Uterus (tissue), 2 donors: ENCODE measurements at regions not wholly inside any gene's neighbourhood (a gene's known extent, or its start where the extent isn't known, plus 50 kb on each side); places are given as distances from the start of the nearest gene placed in this dataset.

Experiments used
- POLR2A ChIP-seq, 2 donors: fragments of 450-650 bp; IDR thresholded peaks; one replicate each; pipeline ENCODE4 v1.6.1; 2016; ENCODE audit warnings: antibody characterized with exemption in 2 of 2, mild to moderate bottlenecking in 1 of 2, moderate library complexity in 1 of 2
- TF ChIP-seq, protein P1 (sequence below), 4 experiments: fragments of 200-600 bp in 2 of 4; fragments of 450-650 bp in 2 of 4; sonication (generic) in 2 of 4; IDR thresholded peaks; one replicate each; pipeline ENCODE4 v1.5.1; 2016 to 2019; ENCODE audit warnings: antibody characterized with exemption in 4 of 4, mild to moderate bottlenecking in 2 of 4, moderate library complexity in 1 of 4

DNA sequence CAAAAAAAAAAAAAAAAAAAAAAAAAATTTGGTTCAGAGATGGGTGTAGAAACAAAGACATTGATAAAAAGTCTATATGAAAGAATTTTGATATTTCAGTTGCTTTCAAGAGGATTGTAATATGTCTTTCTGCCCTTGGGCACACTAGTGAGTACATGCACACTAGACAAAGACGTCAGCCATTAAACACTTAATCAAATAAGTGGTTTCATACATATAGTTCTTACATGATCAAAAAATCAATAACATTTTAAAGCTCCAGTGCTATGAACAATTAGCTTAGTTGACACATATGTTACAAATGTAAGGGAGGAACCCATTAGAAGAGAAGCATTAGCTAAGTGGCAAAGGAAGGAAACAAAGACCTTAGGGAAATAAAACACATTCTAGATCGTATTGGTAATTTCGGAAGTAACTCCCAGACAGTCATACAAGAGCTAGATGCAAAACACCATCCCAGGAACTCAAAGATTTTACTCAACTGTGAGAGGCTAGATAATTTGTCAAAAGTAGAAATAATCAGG, 84.5 kb upstream of the MAN2A1 start:
- TF ChIP-seq, protein P1, sequence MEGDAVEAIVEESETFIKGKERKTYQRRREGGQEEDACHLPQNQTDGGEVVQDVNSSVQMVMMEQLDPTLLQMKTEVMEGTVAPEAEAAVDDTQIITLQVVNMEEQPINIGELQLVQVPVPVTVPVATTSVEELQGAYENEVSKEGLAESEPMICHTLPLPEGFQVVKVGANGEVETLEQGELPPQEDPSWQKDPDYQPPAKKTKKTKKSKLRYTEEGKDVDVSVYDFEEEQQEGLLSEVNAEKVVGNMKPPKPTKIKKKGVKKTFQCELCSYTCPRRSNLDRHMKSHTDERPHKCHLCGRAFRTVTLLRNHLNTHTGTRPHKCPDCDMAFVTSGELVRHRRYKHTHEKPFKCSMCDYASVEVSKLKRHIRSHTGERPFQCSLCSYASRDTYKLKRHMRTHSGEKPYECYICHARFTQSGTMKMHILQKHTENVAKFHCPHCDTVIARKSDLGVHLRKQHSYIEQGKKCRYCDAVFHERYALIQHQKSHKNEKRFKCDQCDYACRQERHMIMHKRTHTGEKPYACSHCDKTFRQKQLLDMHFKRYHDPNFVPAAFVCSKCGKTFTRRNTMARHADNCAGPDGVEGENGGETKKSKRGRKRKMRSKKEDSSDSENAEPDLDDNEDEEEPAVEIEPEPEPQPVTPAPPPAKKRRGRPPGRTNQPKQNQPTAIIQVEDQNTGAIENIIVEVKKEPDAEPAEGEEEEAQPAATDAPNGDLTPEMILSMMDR (IDR thresholded peaks at IDR 0.05) = no peak
- no peak for TF ChIP-seq POLR2A (IDR thresholded peaks at IDR 0.05)
